DND-41 (cell line): ENCODE measurements at regions not wholly inside any gene's neighbourhood (a gene's known extent, or its start where the extent isn't known, plus 50 kb on each side); places are given as distances from the start of the nearest gene placed in this dataset.

ENCODE experiments used
- ATAC-seq: fragments of 200-7000 bp; cut with Tn5 transposase; 3 replicates; pipeline ENCODE4 v1.9.1; 2021; ENCODE audit warnings: low read depth; ENCODE audit not compliant: insufficient read depth
- DNase-seq: peaks from one replicate; pipeline ENCODE4 v3.0.0-alpha.2; 2020
- H2AFZ ChIP-seq: 2 replicates; pipeline ENCODE4 v1.6.0; 2012; ENCODE audit warnings: low read depth, low read length
- H3K27ac ChIP-seq: 2 replicates; pipeline ENCODE4 v1.5.1; 2012; ENCODE audit warnings: low read length, inconsistent platforms
- H3K27me3 ChIP-seq: fragments of 200-600 bp; sonication (generic); 2 replicates; pipeline ENCODE4 v1.6.0; 2012; ENCODE audit warnings: low read length, mild to moderate bottlenecking, inconsistent platforms; ENCODE audit not compliant: insufficient read depth, poor library complexity
- H3K36me3 ChIP-seq: 2 replicates; pipeline ENCODE4 v1.5.1; 2012; ENCODE audit warnings: low read length, inconsistent platforms; ENCODE audit not compliant: insufficient read depth
- H3K4me1 ChIP-seq: 2 replicates; pipeline ENCODE4 v1.5.1; 2012; ENCODE audit warnings: mild to moderate bottlenecking, low read length; ENCODE audit not compliant: insufficient read depth
- H3K4me2 ChIP-seq: 2 replicates; pipeline ENCODE4 v1.6.0; 2012; ENCODE audit warnings: mild to moderate bottlenecking, moderate library complexity, low read length, inconsistent platforms; ENCODE audit not compliant: insufficient read depth
- H3K4me3 ChIP-seq, 2 experiments: fragments of 200-600 bp in 1 of 2; shearing (Covaris generic) in 1 of 2; 2 replicates each; pipeline ENCODE4 v1.5.1; 2012 to 2016; ENCODE audit warnings: inconsistent platforms in 2 of 2, low read length in 2 of 2, mild to moderate bottlenecking in 2 of 2, low read depth in 1 of 2, moderate library complexity in 1 of 2
- H3K79me2 ChIP-seq: 2 replicates; pipeline ENCODE4 v1.6.0; 2012; ENCODE audit warnings: low read length, inconsistent platforms; ENCODE audit not compliant: insufficient read depth
- H3K9ac ChIP-seq: 2 replicates; pipeline ENCODE4 v1.6.0; 2012; ENCODE audit warnings: low read depth, mild to moderate bottlenecking, inconsistent platforms, low read length, moderate library complexity
- H3K9me3 ChIP-seq: 2 replicates; pipeline ENCODE4 v1.5.1; 2012; ENCODE audit warnings: low read length, moderate library complexity, mild to moderate bottlenecking, inconsistent platforms; ENCODE audit not compliant: insufficient read depth, severe bottlenecking
- H4K20me1 ChIP-seq: 2 replicates; pipeline ENCODE4 v1.6.0; 2012; ENCODE audit warnings: low read length; ENCODE audit not compliant: insufficient read depth
- CTCF ChIP-seq: IDR thresholded peaks from 2 replicates; pipeline ENCODE4 v1.5.1; 2012; ENCODE audit warnings: borderline replicate concordance, low read length, moderate library complexity, mild to moderate bottlenecking; ENCODE audit not compliant: poor library complexity, severe bottlenecking; ENCODE audit errors: extremely low read depth
- EZH2 ChIP-seq: IDR thresholded peaks from 3 replicates; pipeline ENCODE4 v1.6.1; 2012; ENCODE audit warnings: borderline replicate concordance, low read depth, mild to moderate bottlenecking, moderate library complexity, low read length, inconsistent platforms; ENCODE audit not compliant: severe bottlenecking

- H3K9ac ChIP-seq, result no peak overlapping the region
- no peaks in the 10 kb centered on the region for H4K20me1 ChIP-seq
- H3K36me3 ChIP-seq, result no peaks in the 10 kb centered on the region
- H3K27ac ChIP-seq, result no peak overlapping the region
- H3K4me1 ChIP-seq, result no peaks in the 10 kb centered on the region
- no peaks in the 10 kb centered on the region for H3K79me2 ChIP-seq
- no peaks in the 10 kb centered on the region for H3K27me3 ChIP-seq
- ATAC-seq (no peak), DNase-seq (no peak)
- no peak overlapping the region for H3K4me3 ChIP-seq
- H3K9me3 ChIP-seq, result no peaks in the 10 kb centered on the region
- TF ChIP-seq EZH2, result no peak
- TF ChIP-seq CTCF, result no peak
- no peak overlapping the region for H2AFZ ChIP-seq
- H3K4me2 ChIP-seq, result no peak overlapping the region
Measured at GRCh38 chr5:98268162-98268860, 505.2 kb upstream of the RGMB start.

GRCh38 chr5:98275980-98276379 is 497.5 kb upstream of the RGMB start:
- H3K9ac ChIP-seq, result no peak overlapping the region
- H3K79me2 ChIP-seq, result no peaks in the 10 kb centered on the region
- no peaks in the 10 kb centered on the region for H3K36me3 ChIP-seq
- no peak overlapping the region for H2AFZ ChIP-seq
- DNase-seq (no peak), ATAC-seq (no peak)
- H3K27ac ChIP-seq, result no peak overlapping the region
- no peak overlapping the region for H3K4me2 ChIP-seq
- H3K4me1 ChIP-seq, result no peaks in the 10 kb centered on the region
- H3K4me3 ChIP-seq, result no peak overlapping the region
- no peaks in the 10 kb centered on the region for H3K9me3 ChIP-seq
- no peak for TF ChIP-seq CTCF
- H3K27me3 ChIP-seq, result no peaks in the 10 kb centered on the region
- no peaks in the 10 kb centered on the region for H4K20me1 ChIP-seq

GRCh38 chr5:98282521-98282920 is 490.9 kb upstream of the RGMB start:
- no peak overlapping the region for H2AFZ ChIP-seq

GRCh38 chr5:98292496-98292895 is 481.0 kb upstream of the RGMB start:
- no peak for TF ChIP-seq CTCF
- no peak for TF ChIP-seq EZH2
- Histone ChIP-seq H2AFZ (no peak overlapping the region), H3K9ac (no peak overlapping the region), H3K4me1 (no peaks in the 10 kb centered on the region), H3K9me3 (no peaks in the 10 kb centered on the region), H4K20me1 (no peaks in the 10 kb centered on the region), H3K36me3 (no peaks in the 10 kb centered on the region), H3K4me3 (no peak overlapping the region), H3K27ac (no peak overlapping the region), H3K4me2 (no peak overlapping the region), H3K79me2 (no peaks in the 10 kb centered on the region), H3K27me3 (no peaks in the 10 kb centered on the region)
- DNase-seq, result no peak
- no peak for ATAC-seq

More at GRCh38 chr5:98282521-98282920, 490.9 kb upstream of the RGMB start:
- ATAC-seq (no peak), DNase-seq (no peak)
- no peak for TF ChIP-seq EZH2
- no peaks in the 10 kb centered on the region for H3K27me3 ChIP-seq
- H3K4me2 ChIP-seq, result no peak overlapping the region
- no peak overlapping the region for H3K4me3 ChIP-seq
- H3K79me2 ChIP-seq, result no peaks in the 10 kb centered on the region
- no peaks in the 10 kb centered on the region for H3K4me1 ChIP-seq
- H3K9me3 ChIP-seq, result no peaks in the 10 kb centered on the region
- H3K9ac ChIP-seq, result no peak overlapping the region
- no peak overlapping the region for H3K27ac ChIP-seq
- no peaks in the 10 kb centered on the region for H4K20me1 ChIP-seq
- no peaks in the 10 kb centered on the region for H3K36me3 ChIP-seq
